ENCODE measurements at regions not wholly inside any gene's neighbourhood (a gene's known extent, or its start where the extent isn't known, plus 50 kb on each side); places are given as distances from the start of the nearest gene placed in this dataset.

GRCh38 chr3:168154089-168154488 lies 58.4 kb upstream of the GOLIM4 start:
- no peak for TF ChIP-seq CTCF (IDR thresholded peaks at IDR 0.05; ENCODE audit: insufficient read depth, low read depth, low read length)
- TF ChIP-seq EZH2 (IDR thresholded peaks at IDR 0.05; ENCODE audit: insufficient read depth, low read length), result no peak
